H9 (cell line): ENCODE measurements at regions not wholly inside any gene's neighbourhood (a gene's known extent, or its start where the extent isn't known, plus 50 kb on each side); places are given as distances from the start of the nearest gene placed in this dataset.

Experiments used
- DNase-seq: peaks from one replicate; pipeline ENCODE4 v3.0.0-alpha.2; 2017
- H2AFZ ChIP-seq: one replicate; pipeline ENCODE4 v1.6.1; 2013; ENCODE audit warnings: mild to moderate bottlenecking, low read length, control low read depth, moderate library complexity
- H2AK5ac ChIP-seq: 2 replicates; pipeline ENCODE4 v1.6.1; 2013; ENCODE audit warnings: low read length, control low read depth, mixed read lengths; ENCODE audit not compliant: insufficient read length
- H2BK120ac ChIP-seq: one replicate; pipeline ENCODE4 v1.6.1; 2013; ENCODE audit warnings: low read depth, mild to moderate bottlenecking, low read length, control low read depth, inconsistent platforms; ENCODE audit not compliant: poor library complexity, severe bottlenecking
- H2BK12ac ChIP-seq: 2 replicates; pipeline ENCODE4 v1.6.1; 2013; ENCODE audit warnings: low read length, control low read depth, mixed read lengths, low read depth; ENCODE audit not compliant: insufficient read length
- H2BK15ac ChIP-seq: 2 replicates; pipeline ENCODE4 v1.6.1; 2013; ENCODE audit warnings: low read depth, low read length, control low read depth
- H2BK20ac ChIP-seq: one replicate; pipeline ENCODE4 v1.6.1; 2013; ENCODE audit warnings: low read depth, mild to moderate bottlenecking, low read length, control low read depth, inconsistent platforms; ENCODE audit not compliant: poor library complexity, severe bottlenecking
- H2BK5ac ChIP-seq: 2 replicates; pipeline ENCODE4 v1.6.1; 2013; ENCODE audit warnings: low read length, control low read depth, mixed read lengths; ENCODE audit not compliant: insufficient read length
- H3K14ac ChIP-seq: 2 replicates; pipeline ENCODE4 v1.6.1; 2013; ENCODE audit warnings: low read length, control low read depth; ENCODE audit not compliant: insufficient read depth
- H3K18ac ChIP-seq: 2 replicates; pipeline ENCODE4 v1.6.1; 2013; ENCODE audit warnings: low read depth, mild to moderate bottlenecking, mixed read lengths, low read length, control low read depth; ENCODE audit not compliant: insufficient read length
- H3K23ac ChIP-seq: 2 replicates; pipeline ENCODE4 v1.6.1; 2013; ENCODE audit warnings: low read length, control low read depth, mixed read lengths, low read depth; ENCODE audit not compliant: insufficient read length
- H3K23me2 ChIP-seq: 2 replicates; pipeline ENCODE4 v1.6.1; 2013; ENCODE audit warnings: low read depth, mild to moderate bottlenecking, mixed read lengths, low read length, control low read depth; ENCODE audit not compliant: insufficient read length, poor library complexity, severe bottlenecking
- H3K27ac ChIP-seq: 2 replicates; pipeline ENCODE4 v1.5.1; 2013; ENCODE audit warnings: low read length, control low read depth, mixed read lengths, low read depth; ENCODE audit not compliant: insufficient read length
- H3K27me3 ChIP-seq: 2 replicates; pipeline ENCODE4 v1.6.1; 2013; ENCODE audit warnings: low read length, control low read depth, inconsistent platforms; ENCODE audit not compliant: insufficient read depth
- H3K4ac ChIP-seq: 2 replicates; pipeline ENCODE4 v1.6.1; 2013; ENCODE audit warnings: low read depth, mild to moderate bottlenecking, control low read depth, inconsistent platforms, low read length, moderate library complexity
- H3K4me1 ChIP-seq: 2 replicates; pipeline ENCODE4 v1.6.1; 2013; ENCODE audit warnings: low read length, control low read depth, inconsistent platforms; ENCODE audit not compliant: insufficient read depth
- H3K4me2 ChIP-seq: 2 replicates; pipeline ENCODE4 v1.6.1; 2013; ENCODE audit warnings: low read length, control low read depth, mixed read lengths; ENCODE audit not compliant: insufficient read length, insufficient read depth
- H3K56ac ChIP-seq: 2 replicates; pipeline ENCODE4 v1.6.1; 2013; ENCODE audit warnings: low read depth, mild to moderate bottlenecking, mixed read lengths, low read length, control low read depth; ENCODE audit not compliant: insufficient read length
- H3K79me1 ChIP-seq: 2 replicates; pipeline ENCODE4 v1.6.1; 2013; ENCODE audit warnings: low read depth, mild to moderate bottlenecking, moderate library complexity, low read length, control low read depth, inconsistent platforms; ENCODE audit not compliant: insufficient read depth, poor library complexity, severe bottlenecking
- H3K79me2 ChIP-seq: 2 replicates; pipeline ENCODE4 v1.6.1; 2013; ENCODE audit warnings: low read length, control low read depth, inconsistent platforms; ENCODE audit not compliant: insufficient read depth
- H3K9ac ChIP-seq: 2 replicates; pipeline ENCODE4 v1.6.1; 2013; ENCODE audit warnings: low read length, control low read depth, mixed read lengths; ENCODE audit not compliant: insufficient read length; ENCODE audit errors: extremely low read depth
- H3K9me3 ChIP-seq: one replicate; pipeline ENCODE4 v1.6.1; 2013; ENCODE audit warnings: low read depth, low read length, inconsistent platforms; ENCODE audit not compliant: control insufficient read depth
- H3T11ph ChIP-seq: one replicate; pipeline ENCODE4 v1.6.1; 2013; ENCODE audit warnings: mild to moderate bottlenecking, low read length, control low read depth, inconsistent platforms
- H4K20me1 ChIP-seq: one replicate; pipeline ENCODE4 v1.6.1; 2013; ENCODE audit not compliant: control insufficient read depth, insufficient read length, insufficient read depth
- H4K5ac ChIP-seq: 2 replicates; pipeline ENCODE4 v1.6.1; 2013; ENCODE audit warnings: low read depth, mild to moderate bottlenecking, mixed read lengths, low read length, control low read depth; ENCODE audit not compliant: insufficient read length
- H4K8ac ChIP-seq: replicated peaks from 2 replicates; pipeline ENCODE4 v1.6.1; 2013; ENCODE audit warnings: low read length, control low read depth, mixed read lengths, low read depth; ENCODE audit not compliant: insufficient read length
- H4K91ac ChIP-seq: 2 replicates; pipeline ENCODE4 v1.6.1; 2013; ENCODE audit warnings: low read depth, mild to moderate bottlenecking, moderate library complexity, mixed read lengths, low read length, control low read depth; ENCODE audit not compliant: insufficient read length
- H3K27ac Mint-ChIP-seq, 3 experiments: 2 replicates in 2 of 3; 3 replicates in 1 of 3; pipeline ENCODE4 v1.8.0; 2020 to 2021; ENCODE audit warnings: mixed read lengths in 3 of 3, mild to moderate bottlenecking in 1 of 3, moderate library complexity in 1 of 3
- H3K27me3 Mint-ChIP-seq: 2 replicates; pipeline ENCODE4 v1.8.0; 2021; ENCODE audit warnings: low read depth, mild to moderate bottlenecking, moderate library complexity, mixed read lengths
- H3K36me3 Mint-ChIP-seq, 3 experiments: 2 replicates in 2 of 3; 3 replicates in 1 of 3; pipeline ENCODE4 v1.8.0; 2020 to 2021; ENCODE audit warnings: low read depth in 3 of 3, mixed read lengths in 3 of 3; ENCODE audit not compliant: insufficient read depth in 1 of 3
- H3K4me1 Mint-ChIP-seq, 2 experiments: 2 replicates each; pipeline ENCODE4 v1.8.0; 2020; ENCODE audit warnings: mixed read lengths in 2 of 2
- H3K4me3 Mint-ChIP-seq, 2 experiments: 2 replicates in 1 of 2; 3 replicates in 1 of 2; pipeline ENCODE4 v1.8.0; 2020 to 2021; ENCODE audit warnings: mild to moderate bottlenecking in 2 of 2, mixed read lengths in 2 of 2, moderate library complexity in 1 of 2
- H3K9me3 Mint-ChIP-seq, 2 experiments: 2 replicates in 1 of 2; 3 replicates in 1 of 2; pipeline ENCODE4 v1.8.0; 2020; ENCODE audit warnings: mild to moderate bottlenecking in 2 of 2, mixed read lengths in 2 of 2, moderate library complexity in 1 of 2
- TF ChIP-seq, protein P1 (sequence below): fragments of 200-600 bp; sonication (generic); conservative IDR thresholded peaks from 3 replicates; pipeline ENCODE4 v1.8.0; 2021; ENCODE audit warnings: antibody characterized with exemption, mild to moderate bottlenecking

DNA sequence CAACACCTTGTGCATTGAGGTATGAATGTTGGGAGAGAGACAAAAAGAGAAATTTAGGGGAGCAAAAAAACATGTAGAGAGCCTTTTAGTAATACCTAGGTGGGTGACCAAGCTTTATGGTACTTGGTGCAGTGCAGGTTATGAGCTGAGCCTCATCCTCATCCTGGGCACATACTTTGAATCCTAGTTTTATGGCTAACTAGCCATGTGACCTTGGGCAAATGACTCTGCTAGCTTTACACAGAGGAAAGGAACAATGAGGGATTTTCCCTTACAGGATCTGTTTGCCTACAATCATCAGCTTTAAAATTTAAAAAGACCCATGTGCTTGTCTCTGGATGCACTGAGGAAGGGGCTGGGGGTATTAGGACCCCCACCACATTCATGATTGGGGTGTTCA is 187.8 kb upstream of the ISX start:
- Histone ChIP-seq H3K9me3 (no peaks in the 10 kb centered on the region), H2BK20ac (no peak overlapping the region), H3K23ac (no peak overlapping the region), H3K27ac (no peak overlapping the region), H3K79me2 (no peaks in the 10 kb centered on the region), H3T11ph (no peak overlapping the region), H3K14ac (no peak overlapping the region), H4K20me1 (no peaks in the 10 kb centered on the region), H4K91ac (no peak overlapping the region), H3K56ac (no peak overlapping the region), H3K4ac (no peak overlapping the region), H2AK5ac (no peak overlapping the region), H2BK120ac (no peak overlapping the region), H3K4me2 (no peak overlapping the region), H3K4me1 (no peaks in the 10 kb centered on the region), H3K18ac (no peak overlapping the region), H2BK15ac (no peak overlapping the region), H4K5ac (no peak overlapping the region), H2AFZ (no peak overlapping the region), H3K23me2 (no peaks in the 10 kb centered on the region), H3K79me1 (no peaks in the 10 kb centered on the region), H2BK12ac (no peak overlapping the region), H4K8ac (no peak overlapping the region), H2BK5ac (no peak overlapping the region), H3K9ac (no peak overlapping the region), H3K27me3 (no peaks in the 10 kb centered on the region)
- Mint-ChIP-seq H3K4me1 (peaks cover 0 to 2% of the 10 kb centered on the region in 2 experiments; a peak in 1 of 4 replicates), H3K9me3 (no peaks in the 10 kb centered on the region), H3K27me3 (peaks cover 16% of the 10 kb centered on the region), H3K27ac (no peak overlapping the region), H3K36me3 (no peaks in the 10 kb centered on the region), H3K4me3 (no peak overlapping the region)
- TF ChIP-seq, protein P1, sequence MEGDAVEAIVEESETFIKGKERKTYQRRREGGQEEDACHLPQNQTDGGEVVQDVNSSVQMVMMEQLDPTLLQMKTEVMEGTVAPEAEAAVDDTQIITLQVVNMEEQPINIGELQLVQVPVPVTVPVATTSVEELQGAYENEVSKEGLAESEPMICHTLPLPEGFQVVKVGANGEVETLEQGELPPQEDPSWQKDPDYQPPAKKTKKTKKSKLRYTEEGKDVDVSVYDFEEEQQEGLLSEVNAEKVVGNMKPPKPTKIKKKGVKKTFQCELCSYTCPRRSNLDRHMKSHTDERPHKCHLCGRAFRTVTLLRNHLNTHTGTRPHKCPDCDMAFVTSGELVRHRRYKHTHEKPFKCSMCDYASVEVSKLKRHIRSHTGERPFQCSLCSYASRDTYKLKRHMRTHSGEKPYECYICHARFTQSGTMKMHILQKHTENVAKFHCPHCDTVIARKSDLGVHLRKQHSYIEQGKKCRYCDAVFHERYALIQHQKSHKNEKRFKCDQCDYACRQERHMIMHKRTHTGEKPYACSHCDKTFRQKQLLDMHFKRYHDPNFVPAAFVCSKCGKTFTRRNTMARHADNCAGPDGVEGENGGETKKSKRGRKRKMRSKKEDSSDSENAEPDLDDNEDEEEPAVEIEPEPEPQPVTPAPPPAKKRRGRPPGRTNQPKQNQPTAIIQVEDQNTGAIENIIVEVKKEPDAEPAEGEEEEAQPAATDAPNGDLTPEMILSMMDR, result no peak
- DNase-seq, result no peak
